NCI-H526 treated with DMSO at 0.1 percent for 48 hours (cell line): ENCODE measurements at regions not wholly inside any gene's neighbourhood (a gene's known extent, or its start where the extent isn't known, plus 50 kb on each side); places are given as distances from the start of the nearest gene placed in this dataset.
"Not testable (repeated sequence)": the region's sequence is repeated elsewhere in the genome, so short reads cannot be mapped to it uniquely, and the experiment has no call there.

Experiments used
- DNase-seq: peaks from one replicate; lab custom pipeline; 2025; lab: John Stamatoyannopoulos, UW

DNA sequence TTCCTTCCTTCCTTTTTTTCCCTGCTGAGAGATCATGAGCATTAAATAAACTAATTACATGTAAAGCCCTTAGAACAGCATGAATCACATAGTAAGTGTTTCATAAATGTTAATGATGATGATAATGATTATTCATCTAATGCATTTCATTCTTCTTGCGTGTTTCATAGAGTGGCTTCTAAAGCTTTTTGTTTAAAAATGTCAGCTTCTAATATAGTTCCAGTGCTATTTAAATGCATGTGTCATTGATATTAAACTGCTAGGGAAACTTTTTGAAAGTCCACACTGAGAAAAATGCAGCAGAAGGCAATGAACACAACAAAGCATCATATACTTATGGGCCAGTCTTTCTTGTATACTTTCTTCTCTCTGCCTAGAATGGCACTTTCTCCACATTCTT, 894.8 kb downstream of the REEP3 start:
- DNase-seq, result no peak

DNA sequence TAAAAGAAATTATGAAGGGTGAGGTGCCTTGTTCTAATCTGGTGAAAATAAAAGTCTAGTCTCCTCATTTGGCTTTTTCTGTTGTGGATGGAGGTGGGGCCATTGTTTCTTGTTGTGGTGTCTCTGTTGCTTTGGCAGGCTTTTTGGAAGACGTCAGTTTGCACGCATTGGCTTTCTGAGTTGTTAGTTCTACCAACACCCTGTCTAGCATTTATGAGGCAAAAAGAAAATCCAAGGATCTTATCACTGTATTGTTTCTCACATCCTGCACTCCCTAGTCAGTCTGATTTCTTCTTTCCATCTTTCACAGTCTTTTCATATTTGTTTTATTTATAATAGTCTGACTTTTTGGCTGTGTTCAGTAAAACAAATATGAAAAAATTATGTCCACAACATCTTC, 898.3 kb downstream of the REEP3 start:
- no peak for DNase-seq

DNA sequence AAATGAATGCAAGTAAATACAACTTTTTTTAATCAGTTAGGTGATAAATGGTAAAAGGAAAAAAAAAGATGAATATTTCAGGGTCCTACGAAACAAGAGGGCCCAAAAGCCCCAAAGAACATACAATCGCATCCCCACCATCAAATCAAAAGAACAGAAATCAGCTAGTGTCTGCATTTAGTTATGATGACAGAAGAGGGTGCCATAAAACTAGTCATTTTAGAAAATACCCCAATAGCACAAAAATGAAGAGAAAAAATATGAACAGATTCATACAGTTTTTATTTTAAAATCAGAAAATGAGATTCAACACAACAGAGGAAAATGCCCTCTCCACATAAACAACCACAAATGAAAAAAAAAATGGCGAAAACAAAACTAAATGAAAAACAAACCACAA, 905.5 kb downstream of the REEP3 start:
- no peak for DNase-seq

DNA sequence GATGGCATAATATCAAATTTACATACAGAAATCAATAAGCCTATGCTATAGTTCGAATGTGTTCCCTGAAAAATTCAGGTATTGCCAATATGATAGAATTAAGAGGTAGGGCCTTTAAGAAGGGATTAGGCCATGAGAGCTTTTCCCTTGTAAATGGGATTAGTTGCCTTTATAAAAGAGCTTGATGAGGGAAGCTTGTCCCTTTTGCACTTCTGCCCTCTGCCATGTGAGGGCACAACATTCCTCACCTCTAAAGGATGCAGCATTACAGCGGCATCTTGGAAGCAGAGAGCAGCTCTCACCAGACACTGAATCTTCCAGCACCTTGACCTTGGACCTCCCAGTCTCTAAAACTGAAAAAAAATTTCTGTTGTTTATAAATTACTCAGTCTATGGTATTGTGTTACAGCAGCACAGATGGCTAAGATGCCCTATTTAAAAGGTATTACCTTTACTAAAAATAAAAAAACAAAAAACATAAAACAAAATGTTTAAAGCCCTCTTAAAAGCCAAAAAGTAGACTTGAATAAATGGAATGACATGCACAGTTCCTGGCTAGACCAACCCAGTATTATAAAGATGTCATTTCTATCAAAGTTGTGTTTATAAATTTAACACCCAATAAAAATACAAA, 909.6 kb downstream of the REEP3 start:
- peak; percentile 11 for DNase-seq

DNA sequence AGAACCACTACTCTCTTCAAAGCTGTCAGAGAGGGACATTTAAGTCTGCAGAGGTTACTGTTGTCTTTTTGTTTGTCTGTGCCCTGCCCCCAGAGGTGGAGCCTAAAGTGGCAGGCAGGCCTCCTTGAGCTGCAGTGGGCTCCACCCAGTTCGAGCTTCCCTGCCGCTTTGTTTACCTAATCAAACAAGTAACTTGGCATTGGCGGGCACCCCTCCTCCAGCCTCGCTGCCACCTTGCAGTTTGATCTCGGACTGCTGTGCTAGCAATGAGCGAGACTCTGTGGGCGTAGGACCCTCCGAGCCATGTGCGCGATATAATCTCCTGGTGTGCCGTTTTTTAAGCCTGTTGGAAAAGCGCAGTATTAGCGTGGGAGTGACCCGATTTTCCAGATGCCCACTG, 920.7 kb downstream of the REEP3 start:
- DNase-seq, result not testable (repeated sequence)

DNA sequence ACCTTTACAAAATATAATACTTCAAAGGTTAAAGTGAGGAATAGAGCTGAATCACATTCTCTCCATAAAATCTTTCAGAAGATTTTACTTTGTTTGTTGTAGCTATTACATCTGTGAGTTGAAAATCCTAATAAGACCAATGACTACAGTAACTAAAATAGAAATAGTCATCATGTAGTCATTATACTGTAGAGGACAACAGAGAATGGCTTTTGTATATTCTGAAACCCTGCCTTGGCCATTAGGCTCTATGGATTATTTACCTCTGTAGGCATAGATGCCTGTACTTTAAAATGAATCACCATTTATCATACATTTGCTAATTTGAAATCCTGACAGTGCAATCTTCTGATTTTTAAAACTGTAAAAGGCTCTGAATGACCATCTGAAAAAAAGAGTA, 923.0 kb downstream of the REEP3 start:
- DNase-seq, result no peak

DNA sequence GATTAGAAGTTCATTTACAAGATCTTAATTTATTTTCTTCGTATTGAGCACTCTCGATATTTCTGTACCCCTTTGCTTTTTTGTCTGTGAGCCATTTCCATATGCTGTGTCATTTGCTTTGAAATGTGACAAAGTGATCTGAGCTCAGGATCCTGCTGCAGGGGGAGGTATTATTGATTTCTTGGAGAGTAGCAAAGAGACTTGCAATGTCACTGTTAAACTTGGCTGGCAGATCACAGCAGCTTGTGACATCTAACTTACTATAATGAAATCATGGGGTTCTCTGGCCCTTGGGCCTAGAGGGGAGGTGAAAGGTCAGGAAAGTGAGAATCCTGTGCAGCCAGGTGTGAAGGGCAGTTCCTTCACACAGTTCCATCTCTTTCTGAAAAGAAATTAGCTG, 923.4 kb downstream of the REEP3 start:
- DNase-seq, result no peak

DNA sequence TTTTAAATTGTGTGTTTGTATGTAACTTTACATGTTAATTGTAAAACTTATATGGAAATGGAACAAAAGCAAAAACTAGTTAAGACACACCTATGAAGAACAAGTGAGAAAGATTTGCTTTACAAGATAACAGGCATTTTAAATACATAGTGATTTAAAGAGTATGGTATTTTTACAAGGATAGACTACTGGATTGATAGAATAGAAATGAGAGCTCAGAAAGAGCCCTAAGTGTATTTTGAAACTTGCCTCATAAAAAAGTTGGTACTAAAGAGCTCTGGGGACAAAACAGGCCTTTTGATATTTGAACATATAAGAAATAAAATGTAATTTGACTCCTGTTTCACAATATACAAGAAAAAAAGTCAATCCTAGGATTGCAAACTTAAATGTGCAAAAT, 928.4 kb downstream of the REEP3 start:
- DNase-seq, result no peak

DNA sequence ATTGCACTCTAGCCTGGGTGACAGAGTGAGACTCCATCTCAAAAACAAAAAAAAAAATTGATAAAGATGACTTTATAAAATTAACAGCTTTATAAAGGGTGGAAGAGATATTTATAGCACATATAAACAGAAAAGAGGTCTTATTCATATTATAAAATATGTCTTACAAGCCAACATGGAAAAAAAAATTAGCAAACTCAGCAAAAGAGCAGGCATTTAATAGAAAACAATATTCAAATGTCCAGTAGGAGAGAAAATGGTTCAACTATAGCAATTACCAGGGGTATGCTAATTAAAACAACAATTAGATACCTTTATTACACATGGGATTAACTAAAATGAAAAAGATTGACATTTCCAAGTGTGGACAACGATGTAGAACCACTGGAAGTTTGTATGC, 929.1 kb downstream of the REEP3 start:
- no peak for DNase-seq

DNA sequence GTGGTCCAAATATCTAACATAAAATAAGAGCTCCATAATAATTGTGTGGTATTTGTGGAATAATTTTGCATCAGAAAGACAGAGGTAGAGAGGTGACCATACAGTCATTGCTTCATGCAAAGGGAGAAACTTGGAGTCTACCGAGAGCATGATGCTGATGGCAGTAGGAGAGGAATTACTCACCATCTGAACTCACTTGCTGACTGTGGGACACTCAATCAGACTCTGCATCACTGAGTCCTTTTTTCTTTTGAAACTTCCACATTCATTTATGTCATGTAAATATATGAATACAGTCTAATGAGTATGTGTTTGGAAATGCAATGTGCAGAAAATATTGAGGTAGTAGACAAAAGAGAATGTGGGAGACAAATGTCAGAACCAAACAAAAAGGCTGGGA, 933.8 kb downstream of the REEP3 start:
- DNase-seq, result no peak

DNA sequence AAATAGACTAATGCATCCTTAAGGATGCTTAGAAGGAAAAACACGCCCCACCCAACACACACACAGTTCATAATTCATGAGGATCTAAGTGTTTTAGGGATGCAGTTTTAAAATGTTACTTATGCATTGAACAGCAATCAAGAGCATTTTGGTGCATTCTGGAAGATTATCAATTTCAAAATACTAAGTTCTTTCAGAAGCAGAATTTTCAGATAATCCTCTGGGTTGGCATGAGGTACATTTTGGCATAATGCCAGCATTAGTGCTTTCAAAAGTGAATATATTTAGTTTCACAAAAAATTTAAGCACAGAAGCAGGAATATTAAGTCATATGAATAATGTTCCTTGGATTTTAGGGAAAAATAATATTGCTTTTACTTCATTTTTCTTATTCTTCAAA, 937.1 kb downstream of the REEP3 start:
- no peak for DNase-seq

DNA sequence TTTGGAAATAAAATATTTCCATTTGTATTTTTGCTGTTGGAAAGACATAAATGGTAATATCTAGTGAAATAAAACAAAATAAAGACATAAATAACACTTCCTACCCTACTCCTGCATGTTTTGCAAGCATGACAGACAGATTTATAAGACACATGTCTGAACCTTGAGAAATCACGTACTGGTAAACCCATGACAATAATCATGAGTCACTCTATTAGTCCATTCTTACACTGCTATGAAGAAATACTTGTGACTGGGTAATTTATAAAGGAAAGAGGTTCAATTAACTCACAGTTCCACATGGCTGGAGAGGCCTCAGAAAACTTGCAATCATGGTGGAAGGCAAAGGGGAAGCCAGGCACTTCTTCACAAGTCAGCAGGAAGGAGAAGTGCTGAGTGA, 942.2 kb downstream of the REEP3 start:
- DNase-seq, result no peak

DNA sequence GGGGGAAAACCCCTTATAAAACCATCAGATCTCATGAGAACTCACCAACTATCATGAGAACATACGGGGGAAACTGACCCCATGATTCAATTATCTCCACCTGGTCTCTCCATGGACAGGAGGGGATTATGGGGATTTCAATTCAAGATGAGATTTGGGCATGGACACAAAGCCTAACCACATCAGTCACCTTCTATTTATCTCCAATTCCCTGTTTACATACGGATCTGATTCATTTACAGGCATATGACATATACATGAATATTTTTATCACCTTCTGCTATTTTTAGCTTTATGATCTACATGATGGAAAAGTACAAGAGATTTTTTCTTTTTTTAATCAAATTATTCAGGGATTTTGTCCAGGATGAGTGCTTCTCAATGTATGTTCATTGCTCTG, 944.5 kb downstream of the REEP3 start:
- DNase-seq, result no peak

DNA sequence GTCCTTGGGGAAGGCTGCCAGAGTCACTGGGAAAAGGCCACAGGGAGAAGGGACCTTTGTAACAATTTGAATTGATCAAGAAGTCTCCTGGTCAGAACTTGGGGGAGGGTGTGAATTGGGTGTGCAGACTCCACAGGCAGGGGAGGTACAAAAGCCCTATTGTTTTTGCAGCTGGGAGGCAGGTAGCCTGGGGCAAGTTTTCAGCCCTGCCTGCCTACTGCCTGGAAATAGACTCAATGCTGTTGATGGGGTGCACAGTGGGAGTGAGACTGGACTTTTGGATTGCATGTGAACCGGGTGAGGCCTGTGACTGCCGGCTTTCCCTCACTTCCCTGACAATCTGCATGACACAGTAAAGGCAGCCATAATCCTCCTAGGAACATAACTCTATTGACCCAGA, 947.0 kb downstream of the REEP3 start:
- DNase-seq, result no peak

DNA sequence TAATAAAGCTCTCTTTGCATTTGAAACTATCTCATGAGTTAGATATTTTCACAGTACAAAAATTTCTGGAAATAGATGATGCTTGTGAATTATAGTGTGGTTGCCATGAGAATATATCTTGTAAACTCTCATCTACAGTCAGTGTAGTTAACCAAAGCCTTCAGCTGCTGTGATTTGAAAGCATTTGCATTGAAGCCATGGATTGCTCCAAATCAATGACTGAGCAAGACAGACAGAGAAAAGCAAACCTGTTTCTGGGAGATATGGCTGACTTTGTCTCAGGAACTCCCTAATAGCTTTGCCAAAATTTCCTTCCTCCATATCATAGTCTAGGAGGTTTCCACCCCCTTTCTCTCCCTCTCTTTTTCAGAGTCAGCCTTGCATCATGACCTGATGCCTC, 955.3 kb downstream of the REEP3 start:
- DNase-seq, result no peak

DNA sequence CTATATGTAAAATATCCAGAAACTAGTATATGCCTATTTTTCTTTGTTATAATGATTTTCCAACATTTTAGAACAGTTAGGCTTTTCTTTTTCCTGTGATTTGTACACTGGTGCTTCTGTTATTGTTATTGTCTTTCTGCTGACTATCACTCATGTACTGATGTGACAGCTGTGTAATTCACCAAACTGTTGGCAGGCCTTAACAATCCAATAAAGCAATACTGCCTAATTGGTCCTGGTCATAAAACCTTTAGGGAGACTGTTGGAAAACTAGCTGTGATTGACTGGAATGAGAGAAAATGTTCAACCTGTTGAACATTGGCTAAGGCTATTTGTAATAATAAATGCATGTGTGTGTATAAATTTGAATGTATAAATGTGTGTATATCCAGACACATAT, 956.6 kb downstream of the REEP3 start:
- no peak for DNase-seq

DNA sequence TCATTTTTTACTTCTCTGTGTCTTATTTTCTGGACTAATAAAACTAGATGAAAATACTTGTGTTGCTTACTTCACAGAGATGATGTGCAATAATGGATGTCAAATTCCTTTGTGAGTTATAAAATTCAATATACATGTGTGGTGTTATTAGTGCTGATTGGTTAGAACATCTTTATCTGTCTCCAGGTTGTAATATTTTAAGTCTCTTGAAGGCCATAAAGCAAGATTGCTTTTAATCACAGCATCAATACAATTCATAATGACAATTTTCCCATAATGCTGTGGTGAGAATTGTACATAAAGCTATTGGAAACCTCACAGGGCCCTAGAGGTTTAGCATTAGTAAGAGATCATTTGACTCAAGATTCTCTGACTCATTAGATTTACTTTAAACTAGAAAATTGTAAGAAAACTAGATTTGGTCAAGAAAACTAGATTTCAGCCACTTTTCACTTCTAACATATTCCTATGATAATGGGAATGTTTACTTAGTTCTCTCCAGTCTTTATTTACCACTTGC, 963.7 kb downstream of the REEP3 start:
- DNase-seq, result no peak

DNA sequence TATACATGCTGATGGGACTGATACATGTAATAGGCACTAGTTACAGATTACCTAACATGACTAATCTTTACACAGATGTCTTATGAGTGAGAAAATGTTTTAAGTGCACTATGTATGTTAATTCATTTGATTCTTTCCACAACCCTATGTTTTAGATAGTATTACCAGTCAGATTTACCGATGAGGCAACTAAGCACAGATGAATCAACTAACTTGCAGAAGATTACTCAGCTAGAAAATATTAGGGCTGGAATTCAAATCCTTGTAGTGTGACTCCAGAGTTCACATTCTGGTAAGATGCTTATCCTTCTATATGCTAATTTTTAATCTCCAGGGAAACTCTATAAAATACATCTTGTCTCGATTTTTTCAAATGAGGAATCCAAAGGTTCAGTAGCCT, 964.9 kb downstream of the REEP3 start:
- DNase-seq, result no peak

DNA sequence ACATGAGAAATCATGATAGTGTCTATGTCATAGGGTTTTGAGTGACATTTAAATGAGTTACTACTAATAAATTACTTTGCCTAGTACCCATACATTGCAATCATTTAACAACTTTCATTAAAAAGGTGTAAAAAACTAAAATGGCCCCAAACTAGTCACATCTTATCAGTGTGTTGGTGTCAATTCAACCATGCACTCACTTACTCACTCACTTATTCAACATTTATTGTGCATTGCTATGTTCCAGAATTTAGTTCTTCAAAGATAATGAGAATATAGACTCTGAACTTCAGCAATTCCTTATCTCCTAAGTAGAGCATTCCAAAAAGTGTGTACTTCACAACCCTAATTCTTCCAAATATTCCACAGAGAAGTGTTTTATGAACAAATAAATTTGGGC, 965.7 kb downstream of the REEP3 start:
- no peak for DNase-seq

DNA sequence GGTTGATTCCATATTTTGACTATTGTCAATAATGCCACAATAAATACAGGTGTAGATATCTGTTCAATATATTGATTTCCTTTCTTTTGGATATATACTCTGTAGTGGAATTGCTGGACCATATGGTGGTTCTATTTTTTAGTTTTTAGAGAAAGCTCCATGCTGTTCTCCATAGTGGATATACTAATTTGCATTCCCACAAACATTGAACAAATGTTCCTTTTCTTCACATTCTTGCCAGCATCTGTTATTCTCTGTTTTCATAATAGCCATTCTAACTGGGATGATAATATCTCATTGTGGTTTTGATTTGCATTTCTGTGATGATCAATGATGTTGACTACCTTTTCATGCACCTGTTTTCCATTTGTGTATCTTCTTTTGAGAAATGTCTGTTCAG, 973.7 kb downstream of the REEP3 start:
- DNase-seq, result no peak

DNA sequence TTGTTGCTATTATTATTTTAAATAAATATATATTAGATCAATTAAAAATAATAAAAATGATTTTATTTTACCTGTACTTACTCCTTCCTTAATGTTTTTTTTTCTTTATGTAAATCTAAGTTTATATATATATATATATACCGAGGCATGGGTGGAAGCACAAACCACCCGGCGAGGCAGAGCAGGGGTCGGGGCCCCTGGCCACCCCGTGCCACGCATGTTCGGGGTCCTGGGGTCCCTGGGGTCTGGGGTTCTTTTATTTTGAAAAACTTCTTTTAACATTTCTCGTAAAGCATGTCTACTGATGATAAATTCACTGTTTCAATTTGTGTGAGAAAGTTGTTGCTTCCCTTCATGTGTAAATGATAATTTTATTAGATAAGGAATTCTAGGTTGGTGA, 976.1 kb downstream of the REEP3 start:
- no peak for DNase-seq

DNA sequence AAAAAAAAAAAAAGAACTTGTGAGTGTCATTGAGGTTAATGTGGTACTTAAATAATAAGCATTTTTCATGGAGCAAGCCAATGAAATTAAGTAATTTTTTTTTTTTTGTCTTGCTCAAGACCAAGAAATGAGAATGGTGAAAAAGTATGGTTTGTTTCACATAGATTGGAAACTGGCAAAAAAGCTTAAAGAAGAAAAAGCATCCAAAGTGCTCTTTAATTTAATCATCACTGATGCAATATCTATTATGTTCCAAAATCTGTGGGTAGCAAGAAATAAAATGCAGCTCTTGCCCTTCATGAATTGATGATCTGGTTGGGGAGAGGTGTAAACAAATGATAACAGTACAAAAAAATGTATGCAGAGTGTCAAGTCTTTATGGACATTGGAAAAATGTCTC, 980.6 kb downstream of the REEP3 start:
- DNase-seq, result no peak

DNA sequence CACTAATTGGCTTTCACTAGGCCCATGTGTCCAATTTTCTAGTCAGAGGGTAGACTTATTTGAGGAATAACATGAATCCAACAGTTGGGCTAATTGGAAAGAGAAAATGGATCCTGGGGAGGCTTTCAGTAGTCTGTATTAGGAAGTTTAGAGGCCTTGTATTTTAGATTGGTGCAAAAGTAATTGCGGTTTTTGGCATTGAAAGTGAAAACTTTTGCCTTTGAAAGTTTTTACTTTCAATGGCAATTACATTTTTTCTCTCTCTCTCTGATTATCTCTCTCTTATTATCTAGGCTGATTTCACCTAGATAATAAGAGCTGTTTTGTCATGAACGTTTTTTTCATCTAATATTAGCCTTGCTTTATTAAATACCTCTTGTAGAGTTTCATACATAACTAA, 981.7 kb downstream of the REEP3 start:
- DNase-seq, result no peak

DNA sequence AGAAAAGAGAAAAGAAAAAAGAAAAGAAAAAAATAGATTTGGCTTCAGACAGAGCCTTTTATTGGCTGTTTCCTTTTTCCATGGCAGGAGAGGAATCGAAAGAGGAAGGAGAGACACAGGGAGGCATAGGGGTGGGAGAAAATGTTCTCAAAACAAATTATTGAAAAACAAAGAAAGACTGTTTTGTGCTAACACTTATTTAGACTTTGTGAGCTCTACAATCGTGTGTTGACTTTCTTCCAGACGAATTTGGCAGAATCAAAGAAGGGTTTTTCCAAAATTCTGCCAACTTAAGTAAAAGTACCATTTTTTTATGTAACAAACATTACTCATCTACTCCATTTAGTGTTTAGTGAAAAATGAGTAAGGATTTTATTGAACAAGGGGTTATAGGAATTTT, 982.2 kb downstream of the REEP3 start:
- DNase-seq, result no peak

DNA sequence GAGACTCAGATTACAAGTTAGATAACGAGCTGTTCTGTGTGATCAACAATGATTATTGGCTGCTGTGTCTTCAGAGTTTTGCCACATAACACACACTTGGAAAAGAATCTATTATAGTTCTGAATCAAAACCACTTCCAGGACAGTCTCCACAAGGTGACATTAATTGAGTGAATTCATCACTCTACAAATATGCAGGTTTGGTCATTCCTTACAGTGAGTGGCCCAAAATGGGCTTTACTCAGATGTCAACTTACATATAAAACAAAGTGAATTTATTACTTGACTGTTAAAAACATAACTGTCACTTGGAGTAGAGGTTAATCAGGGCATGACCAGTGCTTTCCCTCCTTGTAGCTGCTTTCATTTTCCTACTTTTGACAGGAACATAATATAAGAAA, 984.3 kb downstream of the REEP3 start:
- no peak for DNase-seq
